ENCODE measurements at regions not wholly inside any gene's neighbourhood (a gene's known extent, or its start where the extent isn't known, plus 50 kb on each side); places are given as distances from the start of the nearest gene placed in this dataset.
"Not testable (repeated sequence)": the region's sequence is repeated elsewhere in the genome, so short reads cannot be mapped to it uniquely, and the experiment has no call there.

GRCh38 chr12:114064497-114064896 is 98.4 kb upstream of the RBM19 start:
- no peak overlapping the region for H3K27ac ChIP-seq (ENCODE audit: low read length in 2 of 2)
- ChIA-PET CTCF (no interaction called here), POLR2A (no interaction called here)
- intact Hi-C loops (cut with micrococcal nuclease) = no loop called here
- 95% methylated on average over 4 of the region's 4 CpGs for WGBS (ENCODE audit: insufficient coverage)
- Mint-ChIP-seq H3K27me3 (no peaks in the 10 kb centered on the region), H3K4me1 (no peaks in the 10 kb centered on the region), H3K4me3 (no peak overlapping the region), H3K9me3 (ENCODE audit: insufficient read depth) (no peaks in the 10 kb centered on the region), H3K27ac (no peak overlapping the region)
- no peak overlapping the region for H2AFZ ChIP-seq (ENCODE audit: insufficient read depth, low read depth, low read length, poor library complexity, severe bottlenecking)
- H3K9ac ChIP-seq (ENCODE audit: low read length) = no peak overlapping the region
- H3K79me2 ChIP-seq (ENCODE audit: control insufficient read depth, insufficient read depth, low read length) = no peaks in the 10 kb centered on the region
- H3K4me1 ChIP-seq (ENCODE audit: control insufficient read depth in 2 of 2, insufficient read depth in 2 of 2, low read length in 2 of 2) = no peaks in the 10 kb centered on the region
- H3K4me2 ChIP-seq (replicated peaks; ENCODE audit: low read depth, low read length, poor library complexity, severe bottlenecking) = no peak overlapping the region
- no peaks in the 10 kb centered on the region for H4K20me1 ChIP-seq (ENCODE audit: control insufficient read depth, insufficient read depth, low read length, poor library complexity, severe bottlenecking)
- no peaks in the 10 kb centered on the region for H3K27me3 ChIP-seq (replicated peaks in 1 of 4; ENCODE audit: control extremely low read depth in 1 of 4, control insufficient read depth in 3 of 4, insufficient read depth in 4 of 4, low read length in 3 of 4)
- TF ChIP-seq EZH2 (IDR thresholded peaks at IDR 0.05; ENCODE audit: borderline replicate concordance, insufficient read depth, low read depth, low read length, poor library complexity, severe bottlenecking) (no peak), CTCF (IDR thresholded peaks at IDR 0.05) (no peak)
- H3K9me3 ChIP-seq (ENCODE audit: control extremely low read depth in 1 of 3, control insufficient read depth in 2 of 3, insufficient read depth in 1 of 3, low read length in 2 of 3) = peaks cover 0 to 13% (median 1%) of the 10 kb centered on the region in 3 donors
- DNase-seq (no peak), ATAC-seq (ENCODE audit: low read depth) (no peak)
- no peak overlapping the region for H3K4me3 ChIP-seq (ENCODE audit: control extremely low read depth in 1 of 5, extremely low read depth in 1 of 5, insufficient read depth in 1 of 5, low read depth in 2 of 5, low read length in 4 of 5)
- H3K36me3 ChIP-seq (replicated peaks in 1 of 2; ENCODE audit: control extremely low read depth in 1 of 2, control insufficient read depth in 1 of 2, extremely low read depth in 1 of 2, insufficient read depth in 2 of 2, low read length in 1 of 2) = no peaks in the 10 kb centered on the region

GRCh38 chr12:114064034-114064433 is 97.9 kb upstream of the RBM19 start:
- H3K27ac Mint-ChIP-seq = not testable (repeated sequence)

More at GRCh38 chr12:114064034-114064433, 97.9 kb upstream of the RBM19 start:
- DNase-seq; H3K9ac ChIP-seq (ENCODE audit: low read length); H3K4me3 Mint-ChIP-seq; intact Hi-C loops (cut with micrococcal nuclease); H3K27me3 ChIP-seq (replicated peaks in 1 of 4; ENCODE audit: control extremely low read depth in 1 of 4, control insufficient read depth in 3 of 4, insufficient read depth in 4 of 4, low read length in 3 of 4); H3K9me3 Mint-ChIP-seq (ENCODE audit: insufficient read depth); H2AFZ ChIP-seq (ENCODE audit: insufficient read depth, low read depth, low read length, poor library complexity, severe bottlenecking); H3K4me3 ChIP-seq (ENCODE audit: control extremely low read depth in 1 of 5, extremely low read depth in 1 of 5, insufficient read depth in 1 of 5, low read depth in 2 of 5, low read length in 4 of 5); H3K4me1 Mint-ChIP-seq; ATAC-seq (ENCODE audit: low read depth); H3K36me3 ChIP-seq (replicated peaks in 1 of 2; ENCODE audit: control extremely low read depth in 1 of 2, control insufficient read depth in 1 of 2, extremely low read depth in 1 of 2, insufficient read depth in 2 of 2, low read length in 1 of 2); H3K4me1 ChIP-seq (ENCODE audit: control insufficient read depth in 2 of 2, insufficient read depth in 2 of 2, low read length in 2 of 2); H3K79me2 ChIP-seq (ENCODE audit: control insufficient read depth, insufficient read depth, low read length); H3K4me2 ChIP-seq (replicated peaks; ENCODE audit: low read depth, low read length, poor library complexity, severe bottlenecking); H3K27ac ChIP-seq (ENCODE audit: low read length in 2 of 2); H3K27me3 Mint-ChIP-seq; H4K20me1 ChIP-seq (ENCODE audit: control insufficient read depth, insufficient read depth, low read length, poor library complexity, severe bottlenecking); POLR2A ChIA-PET: not testable (repeated sequence)
- H3K9me3 ChIP-seq (ENCODE audit: control extremely low read depth in 1 of 3, control insufficient read depth in 2 of 3, insufficient read depth in 1 of 3, low read length in 2 of 3) = peaks cover 0 to 13% (median 1%) of the 10 kb centered on the region in 3 donors
- CTCF ChIA-PET = interaction anchor here (0.6 kb wide), 1 partner anchor 1237 kb away, joined by 3 read pairs; no protein-coding TSS in a partner anchor
- 90% methylated on average over 2 of the region's 8 CpGs for WGBS (ENCODE audit: insufficient coverage)

Data from B cell (primary cell).